GM12878 (cell line): ENCODE measurements at regions not wholly inside any gene's neighbourhood (a gene's known extent, or its start where the extent isn't known, plus 50 kb on each side); places are given as distances from the start of the nearest gene placed in this dataset.

ENCODE experiments used
- ATAC-seq: fragments of 200-7000 bp; cut with Tn5 transposase; 3 replicates; pipeline ENCODE4 v1.9.1; 2020; ENCODE audit warnings: mild to moderate bottlenecking, moderate library complexity
- BruUV-seq: library from RNA; stranded (reverse); fragments of 400-500 nt; replicated peaks from 2 replicates; lab custom pipeline; 2021; lab: Mats Ljungman, UMichigan
- CTCF ChIA-PET: fragments of 300-600 bp; sonication (Branson Sonifier 250); formaldehyde crosslinking; extraction: SDS; loops from one replicate; lab custom pipeline; 2021; ENCODE audit warnings: inconsistent platforms; lab: Yijun Ruan, JAX
- POLR2A ChIA-PET: fragments of 350-600 bp; formaldehyde crosslinking; extraction: SDS; loops from one replicate; lab custom pipeline; 2021; ENCODE audit warnings: inconsistent platforms; lab: Charles Lee
- RAD21 ChIA-PET: fragments of 300-600 bp; sonication (Branson Sonifier 250); formaldehyde crosslinking; loops from one replicate; lab custom pipeline; 2023; ENCODE audit warnings: antibody characterized with exemption; ENCODE audit not compliant: unreplicated experiment; lab: Charles Lee
- SMC1A ChIA-PET: fragments of 300-600 bp; sonication (Branson Sonifier 250); formaldehyde crosslinking; loops from one replicate; lab custom pipeline; 2023; ENCODE audit not compliant: unreplicated experiment, uncharacterized antibody; lab: Charles Lee
- DNase-seq: peaks from one replicate; pipeline ENCODE4 v3.0.0-alpha.2; 2011; ENCODE audit warnings: low read depth, low spot score
- FAIRE-seq: peaks from 3 replicates; lab custom pipeline; 2011; peaks lifted over from hg19 to GRCh38; lab: Jason Lieb, UNC
- H2AFZ ChIP-seq: 2 replicates; pipeline ENCODE4 v1.6.0; 2011; ENCODE audit warnings: low read depth, low read length, control low read depth; ENCODE audit not compliant: control insufficient read depth
- H3K27ac ChIP-seq: 2 replicates; pipeline ENCODE4 v1.5.1; 2011; ENCODE audit warnings: control low read depth; ENCODE audit not compliant: control insufficient read depth, insufficient read depth
- H3K27me3 ChIP-seq, 2 experiments: replicated peaks in 1 of 2; 2 replicates each; pipeline versions ENCODE4 v1.6.0 to v1.6.1; 2011; ENCODE audit warnings: low read length in 1 of 2; ENCODE audit not compliant: control insufficient read depth in 2 of 2, insufficient read depth in 2 of 2
- H3K36me3 ChIP-seq, 2 experiments: 2 replicates each; pipeline ENCODE4 v1.5.1; 2011; ENCODE audit warnings: low read length in 1 of 2; ENCODE audit not compliant: control insufficient read depth in 2 of 2, insufficient read depth in 2 of 2
- H3K4me1 ChIP-seq: 2 replicates; pipeline ENCODE4 v1.6.1; 2011; ENCODE audit warnings: mild to moderate bottlenecking, low read length, moderate library complexity, mixed read lengths; ENCODE audit not compliant: control insufficient read depth, insufficient read depth
- H3K4me2 ChIP-seq: 2 replicates; pipeline ENCODE4 v1.6.0; 2011; ENCODE audit warnings: control low read depth; ENCODE audit not compliant: control insufficient read depth, insufficient read depth
- H3K4me3 ChIP-seq: fragments of 200-600 bp; sonication (generic); 2 replicates; pipeline ENCODE4 v1.5.1; 2016
- H3K79me2 ChIP-seq: 2 replicates; pipeline ENCODE4 v1.6.0; 2011; ENCODE audit warnings: low read length; ENCODE audit not compliant: control insufficient read depth, insufficient read depth
- H3K9ac ChIP-seq: 2 replicates; pipeline ENCODE4 v1.8.0; 2011; ENCODE audit warnings: low read length, control low read depth, mixed read lengths; ENCODE audit not compliant: control insufficient read depth, insufficient read depth
- H3K9me3 ChIP-seq: replicated peaks from 3 replicates; pipeline ENCODE4 v1.5.1; 2011; ENCODE audit warnings: mild to moderate bottlenecking, low read length; ENCODE audit not compliant: control insufficient read depth, insufficient read depth
- H4K20me1 ChIP-seq: 2 replicates; pipeline ENCODE4 v1.6.0; 2011; ENCODE audit not compliant: control insufficient read depth, insufficient read depth
- CBFB ChIP-seq: IDR thresholded peaks from 2 replicates; pipeline ENCODE4 v1.6.1; 2016; ENCODE audit warnings: antibody characterized with exemption, low read depth
- EED ChIP-seq: sonication (generic); IDR thresholded peaks from 2 replicates; pipeline ENCODE4 v1.6.1; 2016; ENCODE audit warnings: antibody characterized with exemption, low read depth
- FOXK2 ChIP-seq: fragments of 450-650 bp; IDR thresholded peaks from 2 replicates; pipeline ENCODE4 v1.6.1; 2017; ENCODE audit warnings: mild to moderate bottlenecking, moderate library complexity
- IRF3 ChIP-seq: fragments of 450-650 bp; IDR thresholded peaks from 2 replicates; pipeline ENCODE4 v1.6.1; 2014; ENCODE audit warnings: mild to moderate bottlenecking
- KAT2A ChIP-seq: conservative IDR thresholded peaks from 2 replicates; pipeline ENCODE4 v1.6.1; 2011; ENCODE audit warnings: low read depth, low read length; ENCODE audit not compliant: control insufficient read depth
- KDM1A ChIP-seq: fragments of 200-600 bp; sonication (generic); IDR thresholded peaks from 2 replicates; pipeline ENCODE4 v1.6.1; 2016; ENCODE audit warnings: borderline replicate concordance
- NBN ChIP-seq: fragments of 450-650 bp; IDR thresholded peaks from 2 replicates; pipeline ENCODE4 v1.6.1; 2016
- NFXL1 ChIP-seq: fragments of 450-650 bp; IDR thresholded peaks from 2 replicates; pipeline ENCODE4 v1.6.1; 2017; ENCODE audit warnings: antibody characterized with exemption, mild to moderate bottlenecking, borderline replicate concordance
- POLR2AphosphoS2 ChIP-seq: IDR thresholded peaks from 2 replicates; pipeline ENCODE4 v1.6.1; 2011; ENCODE audit warnings: low read depth, mild to moderate bottlenecking, low read length, improper control_type of control experiment, moderate library complexity
- RELA ChIP-seq: fragments of 450-650 bp; IDR thresholded peaks from 2 replicates; pipeline ENCODE4 v1.8.0; 2014; ENCODE audit warnings: borderline replicate concordance; ENCODE audit not compliant: partially characterized antibody
- SMAD1 ChIP-seq: fragments of 450-650 bp; IDR thresholded peaks from 2 replicates; pipeline ENCODE4 v1.6.1; 2018; ENCODE audit warnings: mild to moderate bottlenecking, low read depth; ENCODE audit not compliant: partially characterized antibody
- WGBS: methylation state at CpG from one replicate; pipeline ENCODE4 v1.1.6; 2016; ENCODE audit warnings: low lambda C conversion rate; ENCODE audit not compliant: insufficient replicate concordance, insufficient coverage; ENCODE audit errors: missing lambda C conversion rate; 5-methylcytosine and 5-hydroxymethylcytosine counted together
- in situ Hi-C: fragments of 300-500 bp; cut with MboI; formaldehyde crosslinking; loops from 9 replicates; pipeline ENCODE4 v1.14.3; 2018; ENCODE audit warnings: mixed read lengths
- intact Hi-C: fragments of 100-400 bp; cut with micrococcal nuclease; formaldehyde crosslinking; loops from one replicate; pipeline ENCODE4 v1.14.2; 2022; ENCODE audit not compliant: unreplicated experiment

DNA sequence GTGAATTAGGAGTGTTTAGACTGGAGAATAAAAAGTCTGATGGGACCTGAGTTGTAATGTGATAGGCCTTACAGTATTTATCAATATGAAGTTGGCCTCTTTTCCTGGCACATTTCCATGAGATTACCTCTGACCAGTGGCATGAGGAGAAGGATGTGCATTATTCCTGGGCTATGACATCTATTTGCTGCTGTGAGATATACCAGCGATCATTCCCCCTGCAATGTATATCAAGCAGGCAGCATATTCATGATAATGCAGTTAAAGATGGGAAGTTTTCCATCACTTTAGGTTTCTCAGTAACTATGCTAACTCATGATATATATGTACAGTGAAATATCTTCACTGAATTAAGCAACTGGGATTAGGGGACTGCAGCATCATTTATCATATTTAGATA lies 142.8 kb upstream of the MBL2 start:
- CTCF ChIA-PET = no interaction called here

GRCh38 chr10:52911163-52911562 lies 138.6 kb upstream of the MBL2 start:
- Histone ChIP-seq H3K9ac (no peak overlapping the region), H3K4me3 (no peak overlapping the region), H3K4me2 (no peak overlapping the region), H3K79me2 (no peaks in the 10 kb centered on the region), H3K36me3 (no peaks in the 10 kb centered on the region), H4K20me1 (no peaks in the 10 kb centered on the region), H2AFZ (no peak overlapping the region), H3K4me1 (no peaks in the 10 kb centered on the region), H3K27ac (no peak overlapping the region), H3K27me3 (no peaks in the 10 kb centered on the region), H3K9me3 (no peaks in the 10 kb centered on the region)
- 38% methylated on average over 1 of the region's 1 CpG for WGBS
- FAIRE-seq (no peak), DNase-seq (no peak), ATAC-seq (no peak)
- CTCF ChIA-PET = no interaction called here
- no TSS peak for BruUV-seq
- SMC1A ChIA-PET = no interaction called here
- TF ChIP-seq NFXL1 (no peak), FOXK2 (no peak), CBFB (no peak), KDM1A (no peak)
- in situ Hi-C loops (no loop called here), intact Hi-C loops (no loop called here)
- RAD21 ChIA-PET = no interaction called here
- POLR2A ChIA-PET = no interaction called here

More for the DNA sequence above, 142.8 kb upstream of the MBL2 start:
- TF ChIP-seq IRF3 (no peak), POLR2AphosphoS2 (no peak), KAT2A (no peak), RELA (no peak), EED (no peak), SMAD1 (no peak), NBN (no peak)
- TF ChIP-seq, all 136 proteins: peak for 0
- no peaks in the 10 kb centered on the region; a peak in 1 of 4 replicates for H3K27me3 ChIP-seq
- ChIA-PET RAD21 (interaction anchor here (0.9 kb wide), 1 partner anchor 30 kb away, joined by 3 read pairs; no protein-coding TSS in a partner anchor), POLR2A (no interaction called here), SMC1A (no interaction called here)
- H4K20me1 ChIP-seq = no peaks in the 10 kb centered on the region
- no peaks in the 10 kb centered on the region for H3K4me1 ChIP-seq
- DNase-seq (no peak), ATAC-seq (no peak), FAIRE-seq (no peak)
- no peaks in the 10 kb centered on the region for H3K79me2 ChIP-seq
- intact Hi-C loops (no loop called here), in situ Hi-C loops (no loop called here)
- H3K4me3 ChIP-seq = no peak overlapping the region
- H3K36me3 ChIP-seq = no peaks in the 10 kb centered on the region
- 96% methylated on average over 1 of the region's 1 CpG for WGBS
- no TSS peak for BruUV-seq
- no peak overlapping the region for H3K9ac ChIP-seq
- no peaks in the 10 kb centered on the region for H3K9me3 ChIP-seq
- H2AFZ ChIP-seq = no peak overlapping the region
- H3K4me2 ChIP-seq = no peak overlapping the region
- H3K27ac ChIP-seq = no peak overlapping the region
